ENCODE measurements at regions not wholly inside any gene's neighbourhood (a gene's known extent, or its start where the extent isn't known, plus 50 kb on each side); places are given as distances from the start of the nearest gene placed in this dataset.

GRCh38 chrX:87873347-87873941, 355.8 kb downstream of the KLHL4 start:
- no peak for TF ChIP-seq CTCF (IDR thresholded peaks at IDR 0.05; ENCODE audit: insufficient read depth, low read length)
- DNase-seq (ENCODE audit: low read depth) = no peak
- no peak overlapping the region for H3K4me3 ChIP-seq (ENCODE audit: low read depth, low read length)

GRCh38 chrX:87874043-87874442, 356.4 kb downstream of the KLHL4 start:
- DNase-seq (ENCODE audit: low read depth) = no peak
- TF ChIP-seq CTCF (IDR thresholded peaks at IDR 0.05; ENCODE audit: insufficient read depth, low read length) = no peak
- no peak overlapping the region for H3K4me3 ChIP-seq (ENCODE audit: low read depth, low read length)

- no peak for DNase-seq (ENCODE audit: low read depth)
- no peak for TF ChIP-seq CTCF (IDR thresholded peaks at IDR 0.05; ENCODE audit: insufficient read depth, low read length)
- no peak overlapping the region for H3K4me3 ChIP-seq (ENCODE audit: low read depth, low read length)
Observed at GRCh38 chrX:87878926-87879325, 361.3 kb downstream of the KLHL4 start.

GRCh38 chrX:87890437-87890836, 372.8 kb downstream of the KLHL4 start:
- no peak for TF ChIP-seq CTCF (IDR thresholded peaks at IDR 0.05; ENCODE audit: insufficient read depth, low read length)
- H3K4me3 ChIP-seq (ENCODE audit: low read depth, low read length) = no peak overlapping the region
- DNase-seq (ENCODE audit: low read depth) = no peak

GRCh38 chrX:87895421-87895820, 377.8 kb downstream of the KLHL4 start:
- no peak overlapping the region for H3K4me3 ChIP-seq (ENCODE audit: low read depth, low read length)
- TF ChIP-seq CTCF (IDR thresholded peaks at IDR 0.05; ENCODE audit: insufficient read depth, low read length) = no peak
- DNase-seq (ENCODE audit: low read depth) = no peak

- no peak for DNase-seq (ENCODE audit: low read depth)
- TF ChIP-seq CTCF (IDR thresholded peaks at IDR 0.05; ENCODE audit: insufficient read depth, low read length) = no peak
- no peak overlapping the region for H3K4me3 ChIP-seq (ENCODE audit: low read depth, low read length)
Observed at GRCh38 chrX:87896057-87896456, 378.5 kb downstream of the KLHL4 start.

GRCh38 chrX:87900320-87900908, 382.8 kb downstream of the KLHL4 start:
- DNase-seq (ENCODE audit: low read depth) = no peak
- H3K4me3 ChIP-seq (ENCODE audit: low read depth, low read length) = no peak overlapping the region
- TF ChIP-seq CTCF (IDR thresholded peaks at IDR 0.05; ENCODE audit: insufficient read depth, low read length) = no peak

Measured in fibroblast of the aortic adventitia (primary cell).